Tibial nerve (tissue), 3 donors: ENCODE measurements at regions not wholly inside any gene's neighbourhood (a gene's known extent, or its start where the extent isn't known, plus 50 kb on each side); places are given as distances from the start of the nearest gene placed in this dataset.

Experiments
- POLR2A ChIP-seq, 2 donors: fragments of 450-650 bp; IDR thresholded peaks; one replicate each; pipeline ENCODE4 v1.6.1; 2017; ENCODE audit warnings: antibody characterized with exemption in 2 of 2, mild to moderate bottlenecking in 2 of 2, moderate library complexity in 2 of 2
- TF ChIP-seq, protein P1 (sequence below), 5 experiments: fragments of 200-600 bp in 3 of 5; fragments of 450-650 bp in 2 of 5; sonication (generic) in 3 of 5; IDR thresholded peaks; one replicate each; pipeline ENCODE4 v1.5.1; 2016 to 2019; ENCODE audit warnings: antibody characterized with exemption in 5 of 5, mild to moderate bottlenecking in 3 of 5, moderate library complexity in 2 of 5

DNA sequence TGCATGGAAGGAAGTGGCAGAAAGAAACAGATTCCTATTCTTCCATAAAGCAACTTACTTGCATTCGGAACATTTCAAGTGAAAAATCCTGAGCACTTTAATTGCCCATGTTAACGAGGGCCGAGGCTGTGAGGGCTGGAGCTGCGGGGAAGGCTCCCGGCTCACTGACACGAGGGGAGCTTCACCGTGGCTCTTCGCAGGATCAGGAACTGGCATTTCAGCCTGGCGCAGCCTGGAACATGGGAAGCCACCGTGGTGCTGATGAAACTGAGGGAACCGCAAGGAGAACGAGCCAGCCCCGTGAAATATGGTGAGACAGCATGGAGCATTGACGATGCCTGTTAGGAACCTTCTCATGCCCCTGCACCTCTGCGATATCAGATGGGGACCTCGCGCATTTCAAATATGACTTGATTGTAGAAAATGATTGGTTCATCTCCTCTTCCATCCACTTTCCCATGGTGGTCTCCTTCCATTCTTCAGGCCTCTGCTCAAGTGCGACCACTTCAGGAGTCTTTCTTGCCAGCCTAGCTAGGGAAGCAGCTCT lies 236.9 kb downstream of the TBXT start:
- TF ChIP-seq, protein P1, sequence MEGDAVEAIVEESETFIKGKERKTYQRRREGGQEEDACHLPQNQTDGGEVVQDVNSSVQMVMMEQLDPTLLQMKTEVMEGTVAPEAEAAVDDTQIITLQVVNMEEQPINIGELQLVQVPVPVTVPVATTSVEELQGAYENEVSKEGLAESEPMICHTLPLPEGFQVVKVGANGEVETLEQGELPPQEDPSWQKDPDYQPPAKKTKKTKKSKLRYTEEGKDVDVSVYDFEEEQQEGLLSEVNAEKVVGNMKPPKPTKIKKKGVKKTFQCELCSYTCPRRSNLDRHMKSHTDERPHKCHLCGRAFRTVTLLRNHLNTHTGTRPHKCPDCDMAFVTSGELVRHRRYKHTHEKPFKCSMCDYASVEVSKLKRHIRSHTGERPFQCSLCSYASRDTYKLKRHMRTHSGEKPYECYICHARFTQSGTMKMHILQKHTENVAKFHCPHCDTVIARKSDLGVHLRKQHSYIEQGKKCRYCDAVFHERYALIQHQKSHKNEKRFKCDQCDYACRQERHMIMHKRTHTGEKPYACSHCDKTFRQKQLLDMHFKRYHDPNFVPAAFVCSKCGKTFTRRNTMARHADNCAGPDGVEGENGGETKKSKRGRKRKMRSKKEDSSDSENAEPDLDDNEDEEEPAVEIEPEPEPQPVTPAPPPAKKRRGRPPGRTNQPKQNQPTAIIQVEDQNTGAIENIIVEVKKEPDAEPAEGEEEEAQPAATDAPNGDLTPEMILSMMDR (IDR thresholded peaks at IDR 0.05) = no peak
- TF ChIP-seq POLR2A (IDR thresholded peaks at IDR 0.05) = no peak
